KMS-11 (cell line): ENCODE measurements at regions not wholly inside any gene's neighbourhood (a gene's known extent, or its start where the extent isn't known, plus 50 kb on each side); places are given as distances from the start of the nearest gene placed in this dataset.
"Not testable (repeated sequence)": the region's sequence is repeated elsewhere in the genome, so short reads cannot be mapped to it uniquely, and the experiment has no call there.

Experiments used
- H2AFZ ChIP-seq: fragments of 200-600 bp; sonication (generic); 2 replicates; pipeline ENCODE4 v1.6.1; 2016; ENCODE audit warnings: antibody characterized with exemption, mixed run types, low read depth
- H3K27ac ChIP-seq: fragments of 200-600 bp; sonication (generic); 2 replicates; pipeline ENCODE4 v1.6.1; 2016; ENCODE audit warnings: mild to moderate bottlenecking, mixed run types
- H3K27me3 ChIP-seq: fragments of 200-600 bp; sonication (generic); 2 replicates; pipeline ENCODE4 v1.6.1; 2017; ENCODE audit warnings: mild to moderate bottlenecking, low read depth, mixed run types, moderate library complexity; ENCODE audit not compliant: insufficient read depth
- H3K36me3 ChIP-seq: fragments of 200-600 bp; sonication (generic); 2 replicates; pipeline ENCODE4 v1.6.1; 2017; ENCODE audit warnings: mild to moderate bottlenecking, mixed run types; ENCODE audit not compliant: insufficient read depth
- H3K4me1 ChIP-seq: fragments of 200-600 bp; sonication (generic); 2 replicates; pipeline ENCODE4 v1.6.1; 2016; ENCODE audit warnings: mild to moderate bottlenecking, low read depth, mixed run types; ENCODE audit not compliant: poor library complexity, severe bottlenecking
- H3K4me2 ChIP-seq: fragments of 200-600 bp; sonication (generic); 2 replicates; pipeline ENCODE4 v1.7.0; 2016; ENCODE audit warnings: mild to moderate bottlenecking, mixed run types
- H3K4me3 ChIP-seq: fragments of 200-600 bp; sonication (generic); IDR thresholded peaks from 2 replicates; pipeline ENCODE4 v1.6.1; 2017; ENCODE audit warnings: low read depth, low read length, mixed read lengths; ENCODE audit not compliant: insufficient read depth
- H3K79me2 ChIP-seq: fragments of 200-600 bp; sonication (generic); 2 replicates; pipeline ENCODE4 v1.6.1; 2016; ENCODE audit warnings: low read depth, mixed run types; ENCODE audit not compliant: insufficient read depth
- H3K9ac ChIP-seq: fragments of 200-600 bp; sonication (generic); 2 replicates; pipeline ENCODE4 v1.6.1; 2016; ENCODE audit warnings: mild to moderate bottlenecking, mixed run types
- H4K20me1 ChIP-seq: fragments of 200-600 bp; sonication (generic); 2 replicates; pipeline ENCODE4 v1.6.1; 2016; ENCODE audit warnings: mild to moderate bottlenecking, mixed run types; ENCODE audit not compliant: insufficient read depth
- TF ChIP-seq, protein P1 (sequence below): fragments of 200-600 bp; sonication (generic); conservative IDR thresholded peaks from 2 replicates; pipeline ENCODE4 v1.6.1; 2017; ENCODE audit warnings: low read depth, mild to moderate bottlenecking, antibody characterized with exemption, low read length, moderate library complexity, mixed read lengths

DNA sequence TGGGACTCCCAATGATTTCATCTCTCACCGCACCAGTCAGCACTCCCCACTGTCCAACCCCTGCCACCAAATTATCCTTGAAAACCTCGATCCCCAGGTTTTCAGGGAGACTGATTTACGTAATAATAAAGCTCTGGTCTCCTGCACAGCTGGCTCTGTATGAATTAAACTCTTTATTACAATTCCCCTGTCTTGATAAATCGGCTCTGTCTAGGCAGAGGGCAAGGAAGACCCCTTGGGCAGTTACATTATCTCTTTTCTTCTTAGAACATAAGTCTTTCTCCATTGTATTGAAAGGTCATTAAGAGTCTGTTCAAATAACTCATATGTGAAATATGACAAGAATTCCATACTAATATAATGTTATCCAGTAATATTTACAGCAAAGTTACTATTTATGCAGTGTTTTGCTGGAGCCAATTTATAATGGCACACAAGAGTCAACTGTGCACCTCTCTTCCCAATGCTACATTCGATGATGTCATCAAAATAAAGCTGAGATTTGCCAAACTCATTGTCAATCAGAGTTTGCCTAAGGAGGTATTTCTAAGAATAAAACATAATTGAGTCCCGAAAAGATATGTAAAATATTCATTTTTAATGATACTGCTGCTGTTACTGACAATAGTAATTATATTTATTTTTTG lies 1297.2 kb upstream of the LRRTM3 start:
- Histone ChIP-seq H3K27me3 (no peaks in the 10 kb centered on the region), H3K4me2 (no peak overlapping the region), H2AFZ (no peak overlapping the region), H3K4me3 (no peak overlapping the region), H4K20me1 (no peaks in the 10 kb centered on the region), H3K4me1 (no peaks in the 10 kb centered on the region), H3K79me2 (no peaks in the 10 kb centered on the region), H3K36me3 (no peaks in the 10 kb centered on the region), H3K27ac (no peak overlapping the region), H3K9ac (no peak overlapping the region)
- TF ChIP-seq, protein P1, sequence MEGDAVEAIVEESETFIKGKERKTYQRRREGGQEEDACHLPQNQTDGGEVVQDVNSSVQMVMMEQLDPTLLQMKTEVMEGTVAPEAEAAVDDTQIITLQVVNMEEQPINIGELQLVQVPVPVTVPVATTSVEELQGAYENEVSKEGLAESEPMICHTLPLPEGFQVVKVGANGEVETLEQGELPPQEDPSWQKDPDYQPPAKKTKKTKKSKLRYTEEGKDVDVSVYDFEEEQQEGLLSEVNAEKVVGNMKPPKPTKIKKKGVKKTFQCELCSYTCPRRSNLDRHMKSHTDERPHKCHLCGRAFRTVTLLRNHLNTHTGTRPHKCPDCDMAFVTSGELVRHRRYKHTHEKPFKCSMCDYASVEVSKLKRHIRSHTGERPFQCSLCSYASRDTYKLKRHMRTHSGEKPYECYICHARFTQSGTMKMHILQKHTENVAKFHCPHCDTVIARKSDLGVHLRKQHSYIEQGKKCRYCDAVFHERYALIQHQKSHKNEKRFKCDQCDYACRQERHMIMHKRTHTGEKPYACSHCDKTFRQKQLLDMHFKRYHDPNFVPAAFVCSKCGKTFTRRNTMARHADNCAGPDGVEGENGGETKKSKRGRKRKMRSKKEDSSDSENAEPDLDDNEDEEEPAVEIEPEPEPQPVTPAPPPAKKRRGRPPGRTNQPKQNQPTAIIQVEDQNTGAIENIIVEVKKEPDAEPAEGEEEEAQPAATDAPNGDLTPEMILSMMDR: no peak

DNA sequence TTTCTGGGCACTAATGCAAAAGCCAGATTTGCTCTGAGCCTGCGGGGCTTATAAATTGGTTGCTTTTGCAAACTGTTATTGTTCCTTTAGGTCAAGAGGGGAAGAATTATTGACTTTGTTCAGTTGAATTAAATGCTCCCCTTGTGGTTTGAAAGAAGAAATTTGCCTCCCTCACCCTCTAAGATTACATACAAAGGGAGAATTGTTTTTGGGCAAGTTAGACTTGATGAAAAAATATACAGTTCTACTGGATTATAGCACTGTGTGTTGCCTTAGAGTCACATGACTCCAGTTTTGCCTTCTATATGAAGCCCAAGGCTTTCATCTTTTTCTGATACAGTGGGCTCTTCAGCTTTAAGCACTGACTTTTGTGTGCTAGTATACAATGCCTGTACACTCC lies 1265.8 kb upstream of the LRRTM3 start:
- Histone ChIP-seq H3K4me3 (no peak overlapping the region), H3K36me3 (no peaks in the 10 kb centered on the region), H3K9ac (no peak overlapping the region), H2AFZ (no peak overlapping the region), H3K27ac (no peak overlapping the region), H3K4me2 (no peak overlapping the region), H4K20me1 (no peaks in the 10 kb centered on the region), H3K4me1 (no peaks in the 10 kb centered on the region), H3K27me3 (no peaks in the 10 kb centered on the region), H3K79me2 (no peaks in the 10 kb centered on the region)
- TF ChIP-seq, protein P1: no peak

DNA sequence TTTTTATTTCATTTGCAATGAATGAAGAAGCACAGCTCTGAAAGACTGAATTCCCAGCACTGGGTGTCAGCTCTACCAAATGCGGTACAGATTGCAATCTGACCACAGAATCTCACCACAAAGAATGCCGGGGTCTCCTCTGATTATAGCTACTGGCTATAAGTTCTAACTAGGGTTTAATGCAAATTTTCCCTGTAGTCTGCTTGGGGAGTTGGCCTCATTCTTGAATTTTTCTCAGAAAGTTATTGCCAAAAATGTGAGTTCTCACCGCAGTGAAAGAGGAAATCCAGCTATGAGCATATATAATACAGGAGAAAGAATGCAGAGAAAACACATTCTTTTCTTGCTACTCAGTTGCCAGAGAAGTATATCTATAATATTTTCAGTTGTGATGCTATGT lies 1255.7 kb upstream of the LRRTM3 start:
- Histone ChIP-seq H3K9ac (no peak overlapping the region), H3K79me2 (no peaks in the 10 kb centered on the region), H3K36me3 (no peaks in the 10 kb centered on the region), H3K27ac (no peak overlapping the region), H3K4me2 (no peak overlapping the region), H3K4me1 (no peaks in the 10 kb centered on the region), H2AFZ (no peak overlapping the region), H4K20me1 (no peaks in the 10 kb centered on the region), H3K27me3 (no peaks in the 10 kb centered on the region), H3K4me3 (no peak overlapping the region)
- TF ChIP-seq, protein P1: no peak

DNA sequence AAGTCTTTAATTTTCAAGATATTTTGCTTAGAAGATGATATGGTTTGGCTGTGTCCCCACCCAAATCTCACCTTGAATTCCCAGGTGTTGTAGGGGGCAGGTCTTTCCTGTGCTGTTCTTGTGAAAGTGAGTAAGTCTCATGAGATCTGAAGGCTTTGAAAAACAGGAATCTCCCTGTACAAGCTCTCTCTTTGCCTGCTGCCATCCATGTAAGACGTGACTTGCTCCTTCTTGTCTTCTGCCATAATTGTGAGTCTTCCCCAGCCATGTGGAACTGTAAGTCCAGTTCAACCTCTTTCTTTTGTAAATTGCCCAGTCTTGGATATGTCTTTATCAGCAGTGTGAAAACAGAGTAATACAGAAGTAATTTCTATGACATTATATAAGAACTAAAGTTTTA lies 1255.2 kb upstream of the LRRTM3 start:
- not testable (repeated sequence) for H3K27me3 ChIP-seq, H3K79me2 ChIP-seq, H3K4me3 ChIP-seq, H3K4me2 ChIP-seq, H2AFZ ChIP-seq, H3K36me3 ChIP-seq, H3K27ac ChIP-seq, H3K4me1 ChIP-seq, H4K20me1 ChIP-seq, H3K9ac ChIP-seq

DNA sequence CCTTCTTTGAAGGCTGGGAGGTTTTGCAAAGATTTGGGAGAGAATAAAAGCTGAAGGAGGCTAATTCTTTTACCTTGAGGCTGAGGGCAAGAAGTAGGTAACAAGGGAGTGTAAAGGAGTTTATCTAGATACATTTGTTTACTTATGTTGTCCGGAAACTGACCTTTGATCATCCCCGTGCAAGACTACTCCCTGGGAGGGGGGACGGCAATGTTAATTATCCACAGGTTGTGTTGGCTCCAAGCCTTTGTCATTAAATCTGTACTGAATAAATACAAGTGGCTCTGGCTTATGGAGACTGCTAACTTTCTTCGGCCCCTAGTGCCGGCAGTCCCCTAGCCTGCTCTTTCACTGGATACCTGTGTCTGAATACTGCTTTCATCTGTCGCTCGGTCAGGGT lies 1250.6 kb upstream of the LRRTM3 start:
- Histone ChIP-seq H2AFZ (no peak overlapping the region), H3K27me3 (no peaks in the 10 kb centered on the region), H4K20me1 (no peaks in the 10 kb centered on the region), H3K79me2 (no peaks in the 10 kb centered on the region), H3K4me1 (no peaks in the 10 kb centered on the region), H3K9ac (no peak overlapping the region), H3K36me3 (no peaks in the 10 kb centered on the region), H3K4me3 (no peak overlapping the region), H3K4me2 (no peak overlapping the region), H3K27ac (no peak overlapping the region)
- TF ChIP-seq, protein P1: no peak
